Thyroid gland (tissue), 4 donors: ENCODE measurements at regions not wholly inside any gene's neighbourhood (a gene's known extent, or its start where the extent isn't known, plus 50 kb on each side); places are given as distances from the start of the nearest gene placed in this dataset.

Experiments
- DNase-seq, 2 donors: peaks; one replicate each; pipeline ENCODE4 v3.0.0-alpha.2; 2019
- H3K27ac ChIP-seq, 3 donors: fragments of 200-600 bp; sonication (generic); 1 replicate in 2 of 3; 2 replicates in 1 of 3; pipeline ENCODE4 v1.5.1; 2016 to 2019; ENCODE audit warnings: mild to moderate bottlenecking in 1 of 3, moderate library complexity in 1 of 3
- H3K27me3 ChIP-seq: fragments of 200-600 bp; sonication (generic); one replicate; pipeline ENCODE4 v1.5.1; 2019
- H3K36me3 ChIP-seq, 2 donors: fragments of 200-600 bp; sonication (generic); one replicate each; pipeline ENCODE4 v1.5.1; 2016 to 2019
- H3K4me1 ChIP-seq, 2 donors: fragments of 200-600 bp; sonication (generic); one replicate each; pipeline ENCODE4 v1.5.1; 2017 to 2019
- H3K4me3 ChIP-seq, 3 donors: fragments of 200-600 bp; sonication (generic); replicated peaks in 1 of 3; 1 replicate in 2 of 3; 2 replicates in 1 of 3; pipeline ENCODE4 v1.5.1; 2016; ENCODE audit warnings: mild to moderate bottlenecking in 1 of 3
- H3K9me3 ChIP-seq: fragments of 200-600 bp; sonication (generic); one replicate; pipeline ENCODE4 v1.5.1; 2017
- CTCF ChIP-seq, 6 experiments: fragments of 200-600 bp in 3 of 6; fragments of 450-650 bp in 3 of 6; sonication (generic) in 3 of 6; IDR thresholded peaks; one replicate each; pipeline ENCODE4 v1.5.1; 2016 to 2019; ENCODE audit warnings: antibody characterized with exemption in 6 of 6, mild to moderate bottlenecking in 2 of 6, inconsistent platforms in 1 of 6, moderate library complexity in 1 of 6
- POLR2A ChIP-seq, 2 donors: fragments of 450-650 bp; IDR thresholded peaks; one replicate each; pipeline ENCODE4 v1.6.1; 2017; ENCODE audit warnings: antibody characterized with exemption in 2 of 2, mild to moderate bottlenecking in 2 of 2, moderate library complexity in 1 of 2
- WGBS, 2 donors: methylation state at CpG; one replicate each; pipeline ENCODE4 v1.1.5; 2017; 5-methylcytosine and 5-hydroxymethylcytosine counted together
- intact Hi-C: fragments of 100-400 bp; cut with DNase I; formaldehyde crosslinking; loops from one replicate; pipeline ENCODE4 v1.15.1; 2023

- Histone ChIP-seq H3K27ac (no peak overlapping the region), H3K4me1 (no peaks in the 10 kb centered on the region), H3K9me3 (no peaks in the 10 kb centered on the region), H3K27me3 (no peaks in the 10 kb centered on the region), H3K4me3 (no peak overlapping the region), H3K36me3 (no peaks in the 10 kb centered on the region)
- DNase-seq: no peak
- TF ChIP-seq POLR2A (IDR thresholded peaks at IDR 0.05) (no peak), CTCF (IDR thresholded peaks at IDR 0.05) (no peak)
- intact Hi-C loops: no loop called here
- 88 to 89% methylated on average over 14 of the region's 14 CpGs for WGBS, 2 donors
Measured at GRCh38 chr6:67885081-67886033, 749.7 kb upstream of the ADGRB3 start.

- WGBS, 2 donors: 88 to 92% methylated on average over 8 of the region's 8 CpGs
- no peak overlapping the region for H3K27ac ChIP-seq
- no peaks in the 10 kb centered on the region for H3K9me3 ChIP-seq
- no peak for DNase-seq
- intact Hi-C loops: no loop called here
- no peak overlapping the region for H3K4me3 ChIP-seq
- no peaks in the 10 kb centered on the region for H3K27me3 ChIP-seq
- TF ChIP-seq CTCF (IDR thresholded peaks at IDR 0.05) (no peak), POLR2A (IDR thresholded peaks at IDR 0.05) (no peak)
- no peaks in the 10 kb centered on the region for H3K4me1 ChIP-seq
- no peaks in the 10 kb centered on the region for H3K36me3 ChIP-seq
Measured at GRCh38 chr6:67884442-67884841, 750.6 kb upstream of the ADGRB3 start.

GRCh38 chr6:67883500-67884366 is 751.3 kb upstream of the ADGRB3 start:
- TF ChIP-seq CTCF (IDR thresholded peaks at IDR 0.05): no peak
- TF ChIP-seq POLR2A (IDR thresholded peaks at IDR 0.05): no peak
- DNase-seq: no peak
- Histone ChIP-seq H3K4me1 (no peaks in the 10 kb centered on the region), H3K27ac (no peak overlapping the region), H3K9me3 (no peaks in the 10 kb centered on the region), H3K27me3 (no peaks in the 10 kb centered on the region), H3K36me3 (no peaks in the 10 kb centered on the region), H3K4me3 (no peak overlapping the region)
- intact Hi-C loops: no loop called here
- 88 to 92% methylated on average over 11 of the region's 11 CpGs for WGBS, 2 donors

- 71 to 77% methylated on average over 5 of the region's 5 CpGs for WGBS, 2 donors
- Histone ChIP-seq H3K27me3 (no peaks in the 10 kb centered on the region), H3K27ac (no peak overlapping the region), H3K36me3 (no peaks in the 10 kb centered on the region), H3K9me3 (no peaks in the 10 kb centered on the region), H3K4me1 (no peaks in the 10 kb centered on the region), H3K4me3 (no peak overlapping the region)
- intact Hi-C loops: no loop called here
- TF ChIP-seq CTCF (IDR thresholded peaks at IDR 0.05): no peak
- no peak for TF ChIP-seq POLR2A (IDR thresholded peaks at IDR 0.05)
- no peak for DNase-seq
Measured at GRCh38 chr6:67882436-67883311, 752.4 kb upstream of the ADGRB3 start.
